Suprapubic skin (tissue), 4 donors: ENCODE measurements at regions not wholly inside any gene's neighbourhood (a gene's known extent, or its start where the extent isn't known, plus 50 kb on each side); places are given as distances from the start of the nearest gene placed in this dataset.
"Not testable (repeated sequence)": the region's sequence is repeated elsewhere in the genome, so short reads cannot be mapped to it uniquely, and the experiment has no call there.

Experiments
- DNase-seq, 2 donors: peaks; one replicate each; pipeline ENCODE4 v3.0.0-alpha.2; 2019; ENCODE audit warnings: low spot score in 2 of 2
- H3K27ac ChIP-seq: fragments of 200-600 bp; sonication (generic); one replicate; pipeline ENCODE4 v1.5.1; 2019
- H3K27me3 ChIP-seq: fragments of 200-600 bp; sonication (generic); one replicate; pipeline ENCODE4 v1.5.1; 2019
- H3K36me3 ChIP-seq: fragments of 200-600 bp; sonication (generic); one replicate; pipeline ENCODE4 v1.5.1; 2019
- H3K4me1 ChIP-seq: fragments of 200-600 bp; sonication (generic); one replicate; pipeline ENCODE4 v1.5.1; 2019
- H3K4me3 ChIP-seq: fragments of 200-600 bp; sonication (generic); one replicate; pipeline ENCODE4 v1.5.1; 2019; ENCODE audit warnings: mild to moderate bottlenecking
- H3K9me3 ChIP-seq: fragments of 200-600 bp; sonication (generic); one replicate; pipeline ENCODE4 v1.5.1; 2019
- EP300 ChIP-seq: sonication (generic); formaldehyde crosslinking; IDR thresholded peaks from one replicate; pipeline ENCODE4 v1.6.1; 2017; ENCODE audit warnings: antibody characterized with exemption
- POLR2A ChIP-seq, 2 donors: fragments of 450-650 bp; IDR thresholded peaks; one replicate each; pipeline ENCODE4 v1.6.1; 2017; ENCODE audit warnings: antibody characterized with exemption in 2 of 2, mild to moderate bottlenecking in 2 of 2, moderate library complexity in 2 of 2
- POLR2AphosphoS5 ChIP-seq, 3 donors: sonication (generic); formaldehyde crosslinking; IDR thresholded peaks; one replicate each; pipeline ENCODE4 v1.6.1; 2017; ENCODE audit warnings: antibody characterized with exemption in 3 of 3
- WGBS: methylation state at CpG from one replicate; pipeline ENCODE4 v1.1.5; 2018; 5-methylcytosine and 5-hydroxymethylcytosine counted together
- TF ChIP-seq, protein P1 (sequence below), 2 donors: fragments of 200-600 bp in 1 of 2; fragments of 450-650 bp in 1 of 2; sonication (generic) in 1 of 2; IDR thresholded peaks; one replicate each; pipeline ENCODE4 v1.5.1; 2016 to 2019; ENCODE audit warnings: antibody characterized with exemption in 2 of 2, mild to moderate bottlenecking in 1 of 2, moderate library complexity in 1 of 2

DNA sequence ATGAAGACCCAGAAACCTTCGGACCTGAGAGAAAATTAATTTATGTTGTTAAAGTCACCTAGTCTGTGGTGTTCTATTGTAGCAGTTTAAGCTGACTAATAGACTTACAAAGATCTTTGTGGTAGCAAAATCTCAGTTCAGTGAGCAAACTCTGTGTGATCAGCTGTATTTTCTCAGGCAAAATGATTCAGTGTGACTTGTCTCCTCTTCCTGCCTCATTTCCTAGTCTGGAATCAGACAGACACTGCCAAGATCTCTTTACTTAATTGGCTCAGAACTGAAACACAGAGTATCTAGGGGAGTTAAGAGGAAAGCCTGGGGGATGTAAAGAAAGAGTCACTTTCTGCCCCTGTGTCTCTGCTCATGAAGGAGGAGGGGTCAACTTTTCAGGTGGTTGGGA lies 564.7 kb downstream of the KCNA4 start:
- no peaks in the 10 kb centered on the region for H3K4me1 ChIP-seq
- no peaks in the 10 kb centered on the region for H3K27me3 ChIP-seq
- no peak for DNase-seq
- no peaks in the 10 kb centered on the region for H3K9me3 ChIP-seq
- no peaks in the 10 kb centered on the region for H3K36me3 ChIP-seq
- no peak for TF ChIP-seq POLR2A (IDR thresholded peaks at IDR 0.05)
- no peak for TF ChIP-seq EP300
- TF ChIP-seq POLR2AphosphoS5 (IDR thresholded peaks at IDR 0.05), result no peak
- TF ChIP-seq, protein P1, sequence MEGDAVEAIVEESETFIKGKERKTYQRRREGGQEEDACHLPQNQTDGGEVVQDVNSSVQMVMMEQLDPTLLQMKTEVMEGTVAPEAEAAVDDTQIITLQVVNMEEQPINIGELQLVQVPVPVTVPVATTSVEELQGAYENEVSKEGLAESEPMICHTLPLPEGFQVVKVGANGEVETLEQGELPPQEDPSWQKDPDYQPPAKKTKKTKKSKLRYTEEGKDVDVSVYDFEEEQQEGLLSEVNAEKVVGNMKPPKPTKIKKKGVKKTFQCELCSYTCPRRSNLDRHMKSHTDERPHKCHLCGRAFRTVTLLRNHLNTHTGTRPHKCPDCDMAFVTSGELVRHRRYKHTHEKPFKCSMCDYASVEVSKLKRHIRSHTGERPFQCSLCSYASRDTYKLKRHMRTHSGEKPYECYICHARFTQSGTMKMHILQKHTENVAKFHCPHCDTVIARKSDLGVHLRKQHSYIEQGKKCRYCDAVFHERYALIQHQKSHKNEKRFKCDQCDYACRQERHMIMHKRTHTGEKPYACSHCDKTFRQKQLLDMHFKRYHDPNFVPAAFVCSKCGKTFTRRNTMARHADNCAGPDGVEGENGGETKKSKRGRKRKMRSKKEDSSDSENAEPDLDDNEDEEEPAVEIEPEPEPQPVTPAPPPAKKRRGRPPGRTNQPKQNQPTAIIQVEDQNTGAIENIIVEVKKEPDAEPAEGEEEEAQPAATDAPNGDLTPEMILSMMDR (IDR thresholded peaks at IDR 0.05), result no peak
- 70% methylated on average over 1 of the region's 1 CpG for WGBS
- no peak overlapping the region for H3K27ac ChIP-seq
- H3K4me3 ChIP-seq, result no peak overlapping the region

DNA sequence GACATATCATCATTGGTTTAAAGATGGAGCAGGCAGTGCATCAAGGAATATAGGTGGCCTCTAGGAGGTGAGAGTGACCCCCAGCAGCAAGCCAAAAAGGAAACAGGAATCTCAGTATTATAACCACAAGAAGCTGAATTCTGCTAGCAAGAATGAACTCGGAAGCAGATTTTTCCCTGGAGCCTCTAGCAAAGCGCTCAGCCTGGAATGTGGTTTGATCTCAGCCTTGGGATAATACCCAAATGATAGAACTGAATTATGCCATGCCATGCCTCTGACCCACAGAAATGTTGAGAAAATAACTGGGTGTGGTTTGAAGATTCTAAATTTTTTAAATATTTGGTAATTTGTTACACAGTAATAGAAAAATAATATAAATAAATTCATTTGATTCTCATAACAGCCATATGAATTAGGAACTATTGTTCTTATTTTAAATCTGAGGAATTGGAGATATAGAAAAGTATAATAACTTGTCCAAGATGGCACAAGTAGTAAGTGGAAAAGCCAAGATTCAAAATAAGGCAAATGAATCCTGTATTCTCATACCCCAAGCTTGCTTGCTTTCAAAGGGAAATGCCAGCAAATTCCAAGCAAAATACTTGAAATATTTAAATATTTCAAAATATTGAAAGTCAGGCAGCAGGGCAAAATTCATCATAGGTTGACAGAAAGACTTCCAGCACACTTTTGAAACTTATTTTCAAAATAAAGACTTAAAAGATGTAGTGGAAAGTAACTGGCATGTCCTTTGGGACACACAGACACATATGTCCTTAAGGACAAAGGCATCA lies 567.4 kb downstream of the KCNA4 start:
- no peak overlapping the region for H3K4me3 ChIP-seq
- no peak for DNase-seq
- H3K9me3 ChIP-seq, result no peaks in the 10 kb centered on the region
- 39% methylated on average over 2 of the region's 2 CpGs for WGBS
- H3K36me3 ChIP-seq, result no peaks in the 10 kb centered on the region
- H3K27me3 ChIP-seq, result no peaks in the 10 kb centered on the region
- H3K4me1 ChIP-seq, result no peaks in the 10 kb centered on the region
- TF ChIP-seq EP300 (no peak), POLR2AphosphoS5 (IDR thresholded peaks at IDR 0.05) (no peak), POLR2A (IDR thresholded peaks at IDR 0.05) (no peak)
- TF ChIP-seq, protein P1 (IDR thresholded peaks at IDR 0.05), result no peak
- no peak overlapping the region for H3K27ac ChIP-seq

DNA sequence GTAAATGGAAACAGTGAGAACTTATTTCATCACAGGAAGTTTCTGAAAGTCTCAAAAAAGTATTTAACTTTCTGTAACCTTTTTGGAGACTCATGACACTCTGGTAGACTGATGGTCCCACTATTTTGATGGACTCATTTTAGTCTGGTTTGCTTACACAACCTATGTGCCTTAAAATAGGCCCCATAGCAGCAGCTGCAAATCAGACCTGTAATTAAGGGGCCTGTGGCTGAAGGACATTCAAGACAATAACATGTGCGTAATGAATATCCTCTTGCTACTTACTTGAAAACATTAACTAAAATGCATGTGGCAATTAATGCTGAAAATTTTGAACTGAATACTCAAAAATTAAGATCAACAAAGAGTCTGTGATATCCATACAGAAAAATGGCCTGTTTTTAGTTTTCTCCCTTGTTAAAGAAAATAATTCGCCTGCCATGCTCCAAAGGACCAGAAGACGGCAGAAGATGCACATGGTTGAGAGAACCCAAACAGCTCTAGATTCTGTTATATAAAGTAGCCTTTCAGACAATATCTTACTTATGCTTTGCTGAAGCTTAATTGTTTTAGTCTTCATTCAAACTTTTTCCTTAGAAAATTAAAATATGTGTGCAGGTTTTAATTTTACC lies 568.5 kb downstream of the KCNA4 start:
- WGBS, result 61% methylated on average over 3 of the region's 3 CpGs

DNA sequence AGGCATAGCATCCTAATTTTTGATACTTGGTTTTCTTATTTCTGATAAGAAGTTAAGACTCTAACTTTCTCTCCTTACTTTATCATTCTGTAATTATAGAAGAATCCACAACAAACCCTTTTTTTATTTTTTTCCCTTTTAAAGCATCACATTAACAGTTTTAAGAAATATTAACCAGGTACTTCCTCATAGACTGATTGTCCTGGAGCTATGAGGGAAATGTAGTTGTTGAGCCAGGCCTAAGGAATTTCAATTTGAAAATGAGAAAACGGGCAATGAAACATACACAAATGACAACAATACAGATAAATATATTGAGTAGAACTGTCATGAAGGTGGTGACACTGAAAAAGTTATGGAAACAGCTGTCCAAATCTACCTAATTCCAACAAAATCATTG lies 569.0 kb downstream of the KCNA4 start:
- TF ChIP-seq POLR2A (IDR thresholded peaks at IDR 0.05) (no peak), EP300 (no peak), POLR2AphosphoS5 (IDR thresholded peaks at IDR 0.05) (no peak)
- TF ChIP-seq, protein P1 (IDR thresholded peaks at IDR 0.05), result no peak
- 86% methylated on average over 1 of the region's 1 CpG for WGBS
- H3K27me3 ChIP-seq, result no peaks in the 10 kb centered on the region
- H3K4me1 ChIP-seq, result no peaks in the 10 kb centered on the region
- DNase-seq, result no peak
- no peak overlapping the region for H3K4me3 ChIP-seq
- no peak overlapping the region for H3K27ac ChIP-seq
- no peaks in the 10 kb centered on the region for H3K36me3 ChIP-seq
- no peaks in the 10 kb centered on the region for H3K9me3 ChIP-seq

More for the DNA sequence above, 568.5 kb downstream of the KCNA4 start:
- Histone ChIP-seq H3K9me3 (no peaks in the 10 kb centered on the region), H3K36me3 (no peaks in the 10 kb centered on the region), H3K4me1 (no peaks in the 10 kb centered on the region), H3K27ac (no peak overlapping the region), H3K4me3 (no peak overlapping the region), H3K27me3 (no peaks in the 10 kb centered on the region)
- DNase-seq, result no peak
- no peak for TF ChIP-seq EP300
- TF ChIP-seq, protein P1 (IDR thresholded peaks at IDR 0.05), result peak in 1 of 2 donors; percentile 10
- no peak for TF ChIP-seq POLR2AphosphoS5 (IDR thresholded peaks at IDR 0.05)
- no peak for TF ChIP-seq POLR2A (IDR thresholded peaks at IDR 0.05)

DNA sequence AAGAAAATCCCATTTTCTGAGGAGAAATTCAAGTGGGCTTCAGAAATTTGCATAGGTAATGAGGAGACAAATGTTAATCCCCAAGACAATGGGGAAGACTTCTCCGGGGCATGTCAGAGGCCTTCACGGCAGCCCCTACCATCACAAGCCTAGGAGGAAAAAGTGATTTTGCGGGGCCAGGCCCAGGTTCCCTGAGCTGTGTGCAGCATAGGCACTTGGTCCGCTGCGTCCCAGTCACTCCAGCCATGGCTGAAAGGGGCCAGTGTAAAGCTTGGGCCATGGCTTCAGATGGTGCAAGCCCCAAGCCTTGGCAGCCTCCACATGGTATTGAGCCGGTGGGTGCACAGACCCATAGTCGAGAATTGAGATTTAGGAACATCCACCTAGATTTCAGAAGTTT lies 570.7 kb downstream of the KCNA4 start:
- TF ChIP-seq, protein P1 (IDR thresholded peaks at IDR 0.05), result no peak
- no peak for TF ChIP-seq EP300
- no peak for TF ChIP-seq POLR2A (IDR thresholded peaks at IDR 0.05)
- TF ChIP-seq POLR2AphosphoS5 (IDR thresholded peaks at IDR 0.05), result no peak
- H3K4me1 ChIP-seq, result no peaks in the 10 kb centered on the region

DNA sequence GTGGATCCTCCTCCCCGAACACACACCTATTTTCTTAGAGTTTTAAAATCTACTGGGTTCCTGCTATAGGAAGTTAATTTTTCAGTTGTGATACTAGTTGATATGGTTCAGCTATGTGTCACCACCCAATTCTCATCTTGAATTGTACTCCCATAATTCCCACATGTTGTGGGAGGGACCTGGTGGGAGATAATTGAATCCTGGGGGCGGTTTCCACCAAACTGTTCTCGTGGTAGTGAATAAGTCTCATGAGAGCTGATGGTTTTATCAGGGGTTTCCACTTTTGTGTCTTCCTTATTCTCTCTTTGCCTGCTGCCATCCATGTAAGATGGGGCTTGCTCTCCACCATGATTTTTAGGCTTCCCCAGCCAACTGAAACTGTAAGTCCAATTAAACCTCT lies 571.6 kb downstream of the KCNA4 start:
- 75% methylated on average over 3 of the region's 3 CpGs for WGBS
- H3K27me3 ChIP-seq, H3K27ac ChIP-seq, H3K4me3 ChIP-seq, H3K4me1 ChIP-seq, H3K36me3 ChIP-seq, DNase-seq, H3K9me3 ChIP-seq: not testable (repeated sequence)

More for the DNA sequence above, 570.7 kb downstream of the KCNA4 start:
- no peak for DNase-seq
- Histone ChIP-seq H3K4me3 (no peak overlapping the region), H3K36me3 (no peaks in the 10 kb centered on the region), H3K27me3 (no peaks in the 10 kb centered on the region), H3K9me3 (no peaks in the 10 kb centered on the region), H3K27ac (no peak overlapping the region)
- 83% methylated on average over 6 of the region's 7 CpGs for WGBS
